ENCODE measurements at regions not wholly inside any gene's neighbourhood (a gene's known extent, or its start where the extent isn't known, plus 50 kb on each side); places are given as distances from the start of the nearest gene placed in this dataset. TPM values are rescaled to one million over a fixed set of nuclear protein-coding genes. Genes with fewer than 3 reads are reported as not detected.

- no peak for DNase-seq
Observed at GRCh38 chr12:14280921-14281320, 84.6 kb upstream of the ATF7IP start.

- no peak for DNase-seq
Observed at GRCh38 chr12:14281539-14281938, 83.9 kb upstream of the ATF7IP start.

- no peak for DNase-seq
Observed at GRCh38 chr12:14283489-14284144, 81.9 kb upstream of the ATF7IP start.

DNA sequence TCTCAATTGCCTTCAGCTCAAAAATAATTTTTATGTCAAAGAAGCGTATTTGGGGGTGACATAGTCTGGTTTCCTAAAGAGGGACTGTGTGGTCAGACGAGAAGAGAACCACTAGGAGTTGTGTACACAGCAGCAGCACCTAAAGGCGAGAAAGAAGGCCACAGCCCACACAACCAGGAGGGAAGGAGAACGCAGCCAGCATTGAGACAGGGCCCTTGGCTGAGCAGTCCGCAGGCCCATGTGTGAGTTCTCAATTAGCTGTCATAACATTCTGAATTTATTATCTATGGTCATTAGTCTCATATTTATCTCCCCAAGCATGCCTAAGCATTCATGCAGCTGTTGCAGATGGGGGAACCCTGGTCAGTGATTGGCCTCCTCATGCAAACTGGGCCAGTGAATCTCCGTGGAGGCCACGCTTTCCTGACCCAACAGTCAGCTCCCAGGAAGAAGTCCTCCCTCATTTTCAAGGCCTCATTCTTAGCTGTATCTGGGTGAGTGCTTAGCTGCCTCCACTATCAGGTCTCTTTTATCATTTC, 81.2 kb upstream of the ATF7IP start:
- no peak for DNase-seq

DNA sequence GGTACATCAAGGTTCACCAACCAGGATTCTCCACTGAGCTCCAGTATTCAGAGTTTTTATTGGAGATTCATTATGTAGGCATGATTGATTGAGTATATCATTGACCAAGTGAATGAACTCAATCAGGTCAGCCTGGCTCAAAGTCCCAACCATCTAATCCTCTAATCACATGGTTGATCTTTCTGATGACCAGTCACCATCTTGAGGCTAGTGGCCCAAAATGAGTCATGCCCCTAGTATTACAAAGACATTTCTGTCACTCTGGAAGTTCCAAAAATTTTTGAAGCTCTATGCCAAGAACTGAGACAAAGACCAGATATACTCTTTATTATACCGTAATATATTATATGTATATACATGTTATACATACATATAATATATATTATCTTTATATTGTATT, 75.9 kb upstream of the ATF7IP start:
- no peak for DNase-seq

DNA sequence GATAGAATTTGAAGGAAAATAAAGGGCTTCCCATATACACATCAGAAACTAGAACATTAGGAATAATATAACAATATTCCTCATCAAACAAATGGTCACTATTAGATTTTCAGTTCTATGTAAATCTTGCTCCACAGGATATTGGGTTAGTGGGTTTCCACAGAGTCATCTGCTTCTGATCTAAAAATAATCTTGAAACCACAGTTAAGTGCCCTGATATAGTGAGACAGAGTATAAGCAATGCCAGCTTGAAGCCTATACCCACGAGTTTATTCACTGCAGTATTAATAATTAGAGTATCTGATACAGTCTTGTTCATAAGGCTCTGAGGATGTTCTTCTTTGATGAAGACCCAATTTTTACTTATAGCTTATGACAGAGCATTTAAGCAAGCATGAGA, 74.5 kb upstream of the ATF7IP start:
- no peak for DNase-seq

DNA sequence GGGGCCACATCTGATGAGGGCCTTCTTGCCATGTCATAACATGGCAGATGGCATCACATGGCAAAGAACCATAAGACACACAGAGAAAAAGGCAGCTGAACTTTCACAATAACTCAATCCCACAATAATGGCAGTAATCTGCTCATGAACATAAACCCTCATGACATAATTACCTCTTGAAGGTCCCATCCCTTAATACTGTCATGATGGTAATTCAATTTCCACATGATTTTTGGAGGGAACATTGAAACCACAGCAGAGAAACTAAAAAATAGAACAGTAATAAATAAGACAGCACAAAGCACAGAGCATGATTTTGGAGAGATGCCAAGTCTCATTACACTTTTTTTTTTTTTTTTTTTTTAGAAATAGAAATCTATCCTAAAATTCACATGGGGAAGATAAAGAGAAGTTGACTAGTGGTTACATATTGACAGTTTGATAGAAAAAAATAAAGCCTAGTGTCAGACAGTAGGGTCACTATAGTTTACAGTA, 61.8 kb upstream of the ATF7IP start:
- DNase-seq = no peak

DNA sequence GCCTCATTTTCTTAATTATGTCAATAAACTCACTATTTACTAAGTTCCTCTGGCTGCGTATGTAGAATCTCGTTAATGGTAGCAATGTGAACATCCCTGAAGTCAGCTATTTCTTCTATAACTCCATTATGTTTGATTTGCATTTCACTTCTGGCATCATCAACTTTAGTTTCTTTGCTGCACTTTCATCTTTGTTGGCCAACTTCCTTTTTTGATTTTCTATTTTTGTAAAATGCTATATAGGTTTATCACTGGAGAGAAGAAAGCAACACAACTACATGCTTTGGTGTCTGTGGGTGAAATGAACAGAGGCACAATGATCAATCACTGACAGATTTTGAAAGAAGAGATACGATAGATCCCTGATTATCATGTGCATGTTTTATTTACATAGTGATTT, 58.5 kb upstream of the ATF7IP start:
- no peak for DNase-seq

DNA sequence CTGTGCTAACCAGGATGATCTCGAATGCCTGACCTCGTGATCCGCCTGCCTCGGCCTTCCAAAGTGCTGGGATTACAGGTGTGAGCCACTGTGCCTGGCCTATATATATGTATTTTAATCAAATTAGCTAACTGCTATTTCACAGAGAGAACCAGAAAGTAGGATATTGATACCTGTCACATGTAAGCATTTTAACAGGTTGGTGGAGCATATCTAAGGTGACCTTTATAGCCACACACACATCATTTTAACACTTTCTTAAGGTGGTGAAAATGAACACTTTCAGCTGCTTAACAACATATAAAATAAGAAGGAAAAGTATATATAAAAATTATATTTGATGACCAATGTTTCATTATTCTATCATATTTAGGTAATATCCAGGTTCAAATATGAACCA, 57.0 kb upstream of the ATF7IP start:
- no peak for DNase-seq

- DNase-seq = no peak
Observed at GRCh38 chr12:14310866-14311265, 54.6 kb upstream of the ATF7IP start.

GRCh38 chr12:14313379-14314138, 51.9 kb upstream of the ATF7IP start:
- DNase-seq = no peak

DNA sequence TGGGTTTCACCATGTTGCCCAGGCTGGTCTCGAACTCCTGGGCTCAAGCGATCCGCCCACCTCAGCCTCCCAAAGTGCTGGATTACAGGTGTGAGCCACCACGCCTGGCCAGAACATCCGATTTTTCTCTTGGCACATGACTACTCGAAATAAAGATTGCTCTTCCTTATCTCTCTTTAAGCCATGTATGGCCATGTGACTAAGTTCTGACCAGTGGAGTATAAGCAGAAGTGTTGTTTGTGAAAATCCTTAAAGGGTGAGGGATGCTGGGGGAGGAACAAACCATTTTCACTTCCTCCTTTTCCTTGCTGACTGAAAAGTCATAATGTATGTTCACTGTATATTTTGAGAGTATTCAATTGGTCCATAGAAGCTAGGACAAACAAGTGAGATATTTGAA, 50.7 kb upstream of the ATF7IP start:
- DNase-seq = no peak

- no peak for DNase-seq
Observed at GRCh38 chr12:14315501-14315900, 50.0 kb upstream of the ATF7IP start.

Small RNAs in the stretch of these regions (small RNA-seq; reads per million reads assigned to genes)
- gene AC092470.1 = not detected
- not detected for gene AC135001.1
- not detected for gene MRPS18CP4
- gene RNU6-491P = not detected

Measured in occipital lobe (tissue), 2 donors.